Peyer's patch (tissue), 4 donors: ENCODE measurements at regions not wholly inside any gene's neighbourhood (a gene's known extent, or its start where the extent isn't known, plus 50 kb on each side); places are given as distances from the start of the nearest gene placed in this dataset.

ENCODE experiments used
- CTCF ChIP-seq, 6 experiments: fragments of 450-650 bp in 4 of 6; fragments of 200-600 bp in 2 of 6; sonication (generic) in 1 of 6; IDR thresholded peaks; one replicate each; pipeline ENCODE4 v1.5.1; 2017 to 2019; ENCODE audit warnings: antibody characterized with exemption in 6 of 6, mild to moderate bottlenecking in 3 of 6, moderate library complexity in 1 of 6
- POLR2A ChIP-seq, 2 donors: fragments of 450-650 bp; IDR thresholded peaks; one replicate each; pipeline ENCODE4 v1.5.1; 2017; ENCODE audit warnings: antibody characterized with exemption in 2 of 2, mild to moderate bottlenecking in 2 of 2, moderate library complexity in 2 of 2

GRCh38 chr21:24183077-24183476 is 1424.2 kb downstream of the MRPL39 start:
- TF ChIP-seq CTCF (IDR thresholded peaks at IDR 0.05), result no peak
- no peak for TF ChIP-seq POLR2A (IDR thresholded peaks at IDR 0.05)
